ENCODE measurements at regions not wholly inside any gene's neighbourhood (a gene's known extent, or its start where the extent isn't known, plus 50 kb on each side); places are given as distances from the start of the nearest gene placed in this dataset.

DNA sequence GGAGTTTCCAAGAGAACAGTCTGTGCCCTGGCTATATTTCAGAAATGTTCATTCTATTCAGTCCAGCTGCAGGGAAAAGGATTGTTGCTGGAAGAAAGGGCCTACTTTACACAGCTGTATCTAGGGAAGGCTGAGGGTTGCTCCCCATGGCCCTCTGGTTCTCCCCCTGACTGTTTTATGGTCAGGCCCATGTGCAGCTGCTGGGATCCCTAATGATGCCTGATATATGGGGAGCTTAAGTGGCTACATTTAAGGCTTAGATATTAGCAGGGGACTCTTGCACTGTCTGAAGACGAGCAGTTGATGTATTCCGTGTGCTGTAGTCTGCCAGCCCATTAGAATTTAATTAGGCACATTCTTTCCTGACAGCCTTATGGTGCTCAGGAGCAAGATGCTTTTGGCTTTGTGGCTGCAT is 72.0 kb downstream of the FAM43A start:
- TF ChIP-seq, protein P1, sequence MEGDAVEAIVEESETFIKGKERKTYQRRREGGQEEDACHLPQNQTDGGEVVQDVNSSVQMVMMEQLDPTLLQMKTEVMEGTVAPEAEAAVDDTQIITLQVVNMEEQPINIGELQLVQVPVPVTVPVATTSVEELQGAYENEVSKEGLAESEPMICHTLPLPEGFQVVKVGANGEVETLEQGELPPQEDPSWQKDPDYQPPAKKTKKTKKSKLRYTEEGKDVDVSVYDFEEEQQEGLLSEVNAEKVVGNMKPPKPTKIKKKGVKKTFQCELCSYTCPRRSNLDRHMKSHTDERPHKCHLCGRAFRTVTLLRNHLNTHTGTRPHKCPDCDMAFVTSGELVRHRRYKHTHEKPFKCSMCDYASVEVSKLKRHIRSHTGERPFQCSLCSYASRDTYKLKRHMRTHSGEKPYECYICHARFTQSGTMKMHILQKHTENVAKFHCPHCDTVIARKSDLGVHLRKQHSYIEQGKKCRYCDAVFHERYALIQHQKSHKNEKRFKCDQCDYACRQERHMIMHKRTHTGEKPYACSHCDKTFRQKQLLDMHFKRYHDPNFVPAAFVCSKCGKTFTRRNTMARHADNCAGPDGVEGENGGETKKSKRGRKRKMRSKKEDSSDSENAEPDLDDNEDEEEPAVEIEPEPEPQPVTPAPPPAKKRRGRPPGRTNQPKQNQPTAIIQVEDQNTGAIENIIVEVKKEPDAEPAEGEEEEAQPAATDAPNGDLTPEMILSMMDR (IDR thresholded peaks at IDR 0.05; ENCODE audit: insufficient read depth, low read length, poor library complexity, severe bottlenecking) = no peak
- TF ChIP-seq EZH2phosphoT487 (conservative IDR thresholded peaks at IDR 0.05; ENCODE audit: low read length) = no peak

All from SU-DHL-6 (cell line).